Lower leg skin (tissue), 4 donors: ENCODE measurements at regions not wholly inside any gene's neighbourhood (a gene's known extent, or its start where the extent isn't known, plus 50 kb on each side); places are given as distances from the start of the nearest gene placed in this dataset.

Experiments used
- DNase-seq, 2 donors: peaks; one replicate each; pipeline ENCODE4 v3.0.0-alpha.2; 2019; ENCODE audit warnings: low spot score in 2 of 2
- H3K4me3 ChIP-seq: fragments of 200-600 bp; sonication (generic); 2 replicates; pipeline ENCODE4 v1.5.1; 2017; ENCODE audit warnings: mild to moderate bottlenecking, low read depth; ENCODE audit not compliant: poor library complexity, severe bottlenecking
- CTCF ChIP-seq, 3 donors: fragments of 450-650 bp; IDR thresholded peaks; one replicate each; pipeline ENCODE4 v1.5.1; 2016; ENCODE audit warnings: antibody characterized with exemption in 3 of 3, mild to moderate bottlenecking in 3 of 3, moderate library complexity in 2 of 3
- POLR2A ChIP-seq, 2 donors: fragments of 450-650 bp; IDR thresholded peaks; one replicate each; pipeline ENCODE4 v1.6.1; 2016 to 2017; ENCODE audit warnings: antibody characterized with exemption in 2 of 2, mild to moderate bottlenecking in 1 of 2, moderate library complexity in 1 of 2
- WGBS, 2 donors: methylation state at CpG; one replicate each; pipeline ENCODE4 v1.1.5; 2018; 5-methylcytosine and 5-hydroxymethylcytosine counted together
- intact Hi-C: fragments of 100-400 bp; cut with DNase I; formaldehyde crosslinking; loops from one replicate; pipeline ENCODE4 v1.15.0; 2023; ENCODE audit warnings: low total_unique reads

GRCh38 chr3:31300456-31301443 is 232.0 kb upstream of the STT3B start:
- intact Hi-C loops = no loop called here
- no peak for DNase-seq
- TF ChIP-seq CTCF (IDR thresholded peaks at IDR 0.05) = no peak
- no peak for TF ChIP-seq POLR2A (IDR thresholded peaks at IDR 0.05)
- 57 to 72% methylated on average over 2 of the region's 2 CpGs for WGBS, 2 donors
- H3K4me3 ChIP-seq = no peak overlapping the region

- H3K4me3 ChIP-seq = no peak overlapping the region
- intact Hi-C loops = no loop called here
- DNase-seq = no peak
- WGBS, 2 donors = 94 to 100% methylated on average over 1 of the region's 1 CpG
- no peak for TF ChIP-seq CTCF (IDR thresholded peaks at IDR 0.05)
- TF ChIP-seq POLR2A (IDR thresholded peaks at IDR 0.05) = no peak
Measured at GRCh38 chr3:31302343-31302742, 230.4 kb upstream of the STT3B start.

GRCh38 chr3:31305340-31305739 is 227.4 kb upstream of the STT3B start:
- TF ChIP-seq CTCF (IDR thresholded peaks at IDR 0.05) (no peak), POLR2A (IDR thresholded peaks at IDR 0.05) (no peak)
- WGBS, 2 donors = 67 to 74% methylated on average over 2 of the region's 2 CpGs
- DNase-seq = no peak
- no peak overlapping the region for H3K4me3 ChIP-seq
- intact Hi-C loops = no loop called here

- no peak overlapping the region for H3K4me3 ChIP-seq
- DNase-seq = no peak
- no peak for TF ChIP-seq CTCF (IDR thresholded peaks at IDR 0.05)
- no peak for TF ChIP-seq POLR2A (IDR thresholded peaks at IDR 0.05)
- intact Hi-C loops = no loop called here
- WGBS, 2 donors = 67 to 70% methylated on average over 1 of the region's 1 CpG
Measured at GRCh38 chr3:31307131-31307785, 225.5 kb upstream of the STT3B start.

DNA sequence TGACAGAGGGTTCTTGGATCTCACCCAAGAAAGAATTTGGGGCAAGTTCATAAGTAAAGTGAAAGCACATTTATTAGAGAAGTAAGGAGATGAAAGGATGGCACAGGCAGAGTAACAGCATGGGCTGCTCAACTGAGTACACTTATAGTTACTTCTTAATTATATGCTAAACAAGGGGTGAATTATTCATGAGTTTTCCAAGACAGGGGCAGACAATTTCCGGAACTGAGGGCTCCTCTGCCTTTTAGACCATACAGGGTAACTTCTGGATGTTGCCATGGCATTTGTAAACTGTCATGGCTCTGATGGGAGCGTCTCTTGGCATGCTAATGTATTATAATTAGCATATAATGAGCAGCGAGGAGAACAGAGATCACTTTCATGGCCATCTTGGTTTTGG is 221.2 kb upstream of the STT3B start:
- TF ChIP-seq CTCF (IDR thresholded peaks at IDR 0.05) (no peak), POLR2A (IDR thresholded peaks at IDR 0.05) (no peak)
- 91 to 93% methylated on average over 3 of the region's 3 CpGs for WGBS, 2 donors
- intact Hi-C loops = no loop called here
- H3K4me3 ChIP-seq = no peak overlapping the region
- no peak for DNase-seq
